Loucy (cell line): ENCODE measurements at regions not wholly inside any gene's neighbourhood (a gene's known extent, or its start where the extent isn't known, plus 50 kb on each side); places are given as distances from the start of the nearest gene placed in this dataset.

Source experiments
- H2AFZ ChIP-seq: fragments of 200-600 bp; sonication (generic); 2 replicates; pipeline ENCODE4 v1.6.0; 2016; ENCODE audit warnings: antibody characterized with exemption, mild to moderate bottlenecking, low read length, moderate library complexity
- H3F3A ChIP-seq: fragments of 200-600 bp; 2 replicates; pipeline ENCODE4 v1.6.0; 2016; ENCODE audit warnings: antibody characterized with exemption, low read depth, mild to moderate bottlenecking
- H3K27me3 ChIP-seq: fragments of 200-600 bp; sonication (generic); 2 replicates; pipeline ENCODE4 v1.6.1; 2014; ENCODE audit warnings: low read length, mild to moderate bottlenecking; ENCODE audit not compliant: insufficient read depth, poor library complexity, severe bottlenecking
- H3K36me3 ChIP-seq: fragments of 200-600 bp; sonication (generic); 2 replicates; pipeline ENCODE4 v1.6.1; 2016; ENCODE audit warnings: low read length; ENCODE audit not compliant: insufficient read depth
- H3K4me1 ChIP-seq: fragments of 200-600 bp; sonication (generic); 2 replicates; pipeline ENCODE4 v1.5.1; 2014; ENCODE audit warnings: low read length, mild to moderate bottlenecking; ENCODE audit not compliant: insufficient read depth, poor library complexity, severe bottlenecking
- H3K4me2 ChIP-seq: fragments of 200-600 bp; sonication (generic); 2 replicates; pipeline ENCODE4 v1.6.0; 2014; ENCODE audit warnings: antibody characterized with exemption, low read length, low read depth, mild to moderate bottlenecking; ENCODE audit not compliant: poor library complexity, severe bottlenecking
- H3K4me3 ChIP-seq: fragments of 200-600 bp; sonication (generic); 2 replicates; pipeline ENCODE4 v1.5.1; 2014; ENCODE audit warnings: low read length, mild to moderate bottlenecking, mixed read lengths; ENCODE audit not compliant: poor library complexity, severe bottlenecking
- H3K79me2 ChIP-seq: fragments of 200-600 bp; sonication (generic); 2 replicates; pipeline ENCODE4 v1.6.1; 2014; ENCODE audit warnings: low read length; ENCODE audit not compliant: insufficient read depth
- H3K9ac ChIP-seq: fragments of 200-600 bp; sonication (generic); 2 replicates; pipeline ENCODE4 v1.6.0; 2014; ENCODE audit warnings: mild to moderate bottlenecking, low read depth, low read length, moderate library complexity; ENCODE audit not compliant: poor library complexity, severe bottlenecking
- H3K9me2 ChIP-seq: fragments of 200-600 bp; sonication (generic); replicated peaks from 2 replicates; pipeline ENCODE4 v1.6.1; 2016; ENCODE audit warnings: low read depth, low read length, mixed read lengths
- H3K9me3 ChIP-seq: fragments of 200-600 bp; sonication (generic); 2 replicates; pipeline ENCODE4 v1.6.1; 2014; ENCODE audit warnings: mild to moderate bottlenecking, antibody characterized with exemption, low read length, low read depth; ENCODE audit not compliant: insufficient read depth
- H4K20me1 ChIP-seq: fragments of 200-600 bp; sonication (generic); 2 replicates; pipeline ENCODE4 v1.6.0; 2014; ENCODE audit warnings: antibody characterized with exemption, low read length, mild to moderate bottlenecking; ENCODE audit not compliant: insufficient read depth, poor library complexity, severe bottlenecking
- CTCF ChIP-seq: fragments of 200-600 bp; sonication (generic); conservative IDR thresholded peaks from 2 replicates; pipeline ENCODE4 v1.5.1; 2014; ENCODE audit warnings: mild to moderate bottlenecking, antibody characterized with exemption, low read length
- EZH2phosphoT487 ChIP-seq: fragments of 200-600 bp; IDR thresholded peaks from 2 replicates; pipeline ENCODE4 v1.6.1; 2018; ENCODE audit warnings: antibody characterized with exemption, mild to moderate bottlenecking, moderate library complexity, borderline replicate concordance

- no peak overlapping the region for H3K4me3 ChIP-seq
- H3K36me3 ChIP-seq = no peaks in the 10 kb centered on the region
- H3K4me1 ChIP-seq = no peaks in the 10 kb centered on the region
- H2AFZ ChIP-seq = no peak overlapping the region
- H3K4me2 ChIP-seq = no peak overlapping the region
- no peaks in the 10 kb centered on the region for H3F3A ChIP-seq
- no peaks in the 10 kb centered on the region for H4K20me1 ChIP-seq
- no peak overlapping the region for H3K9ac ChIP-seq
- H3K9me2 ChIP-seq = no peaks in the 10 kb centered on the region
- no peak for TF ChIP-seq EZH2phosphoT487
- TF ChIP-seq CTCF = no peak
- H3K27me3 ChIP-seq = no peaks in the 10 kb centered on the region
- H3K9me3 ChIP-seq = no peaks in the 10 kb centered on the region; the same call in 1 of the 2 replicates
- no peaks in the 10 kb centered on the region for H3K79me2 ChIP-seq
Observed at GRCh38 chr13:105814902-105815250, 720.6 kb downstream of the EFNB2 start.

GRCh38 chr13:105814219-105814901 is 721.1 kb downstream of the EFNB2 start:
- H3K4me3 ChIP-seq = no peak overlapping the region
- H3K27me3 ChIP-seq = no peaks in the 10 kb centered on the region
- H3K9ac ChIP-seq = no peak overlapping the region
- TF ChIP-seq EZH2phosphoT487 = no peak
- TF ChIP-seq CTCF = no peak
- H3K9me3 ChIP-seq = no peaks in the 10 kb centered on the region; the same call in 1 of the 2 replicates
- no peaks in the 10 kb centered on the region for H3K36me3 ChIP-seq
- no peak overlapping the region for H3K4me2 ChIP-seq
- H3K79me2 ChIP-seq = no peaks in the 10 kb centered on the region
- H3K4me1 ChIP-seq = no peaks in the 10 kb centered on the region
- H3F3A ChIP-seq = no peaks in the 10 kb centered on the region
- no peaks in the 10 kb centered on the region for H4K20me1 ChIP-seq
- H2AFZ ChIP-seq = no peak overlapping the region
- no peaks in the 10 kb centered on the region for H3K9me2 ChIP-seq

- no peaks in the 10 kb centered on the region for H3K27me3 ChIP-seq
- TF ChIP-seq EZH2phosphoT487 = no peak
- TF ChIP-seq CTCF = no peak
- no peaks in the 10 kb centered on the region for H3K9me3 ChIP-seq
- H3K4me1 ChIP-seq = no peaks in the 10 kb centered on the region
- no peaks in the 10 kb centered on the region for H4K20me1 ChIP-seq
- no peaks in the 10 kb centered on the region for H3K79me2 ChIP-seq
- H3K4me3 ChIP-seq = no peak overlapping the region
- no peak overlapping the region for H2AFZ ChIP-seq
- H3K9me2 ChIP-seq = no peaks in the 10 kb centered on the region
- no peaks in the 10 kb centered on the region for H3K36me3 ChIP-seq
- H3F3A ChIP-seq = no peaks in the 10 kb centered on the region
- no peak overlapping the region for H3K9ac ChIP-seq
- H3K4me2 ChIP-seq = no peak overlapping the region
Observed at GRCh38 chr13:105806628-105806920, 728.9 kb downstream of the EFNB2 start.
